H1 (cell line): ENCODE measurements at regions not wholly inside any gene's neighbourhood (a gene's known extent, or its start where the extent isn't known, plus 50 kb on each side); places are given as distances from the start of the nearest gene placed in this dataset.

ENCODE experiments used
- CTCF ChIA-PET: fragments of 300-600 bp; sonication (Branson Sonifier 250); formaldehyde crosslinking; loops from one replicate; lab custom pipeline; 2021; ENCODE audit not compliant: partially characterized antibody; lab: Charles Lee
- POLR2A ChIA-PET: fragments of 300-600 bp; sonication (Branson Sonifier 250); formaldehyde crosslinking; loops from one replicate; lab custom pipeline; 2021; ENCODE audit warnings: inconsistent platforms; ENCODE audit not compliant: partially characterized antibody; lab: Charles Lee
- DNase-seq, 2 experiments: peaks; one replicate each; pipeline versions ENCODE4 v3.0.0 to v3.0.0-alpha.2; 2010 to 2022; ENCODE audit warnings: low spot score in 2 of 2, low read depth in 1 of 2, mixed read lengths in 1 of 2
- FAIRE-seq: peaks from 2 replicates; lab custom pipeline; 2011; peaks lifted over from hg19 to GRCh38; lab: Jason Lieb, UNC
- H2AFZ ChIP-seq: 2 replicates; pipeline ENCODE4 v1.8.1; 2012; ENCODE audit warnings: low read length, inconsistent platforms
- H2AK5ac ChIP-seq: 2 replicates; pipeline ENCODE4 v1.6.1; 2013; ENCODE audit warnings: low read depth, low read length
- H2BK120ac ChIP-seq: replicated peaks from 2 replicates; pipeline ENCODE3; 2013; ENCODE audit warnings: low read depth, low read length, inconsistent platforms
- H2BK12ac ChIP-seq: 2 replicates; pipeline ENCODE4 v1.6.1; 2013; ENCODE audit warnings: low read depth, low read length
- H2BK15ac ChIP-seq: 2 replicates; pipeline ENCODE4 v1.6.1; 2013; ENCODE audit warnings: low read length
- H2BK20ac ChIP-seq: 2 replicates; pipeline ENCODE4 v1.6.1; 2013; ENCODE audit warnings: low read length
- H2BK5ac ChIP-seq: 2 replicates; pipeline ENCODE4 v1.6.1; 2013; ENCODE audit warnings: low read depth, low read length
- H3K14ac ChIP-seq: 2 replicates; pipeline ENCODE4 v1.6.1; 2013; ENCODE audit warnings: inconsistent platforms; ENCODE audit not compliant: insufficient read length
- H3K18ac ChIP-seq: 2 replicates; pipeline ENCODE4 v1.6.1; 2013; ENCODE audit warnings: low read length; ENCODE audit errors: extremely low read depth
- H3K23ac ChIP-seq: 2 replicates; pipeline ENCODE4 v1.6.1; 2013; ENCODE audit warnings: inconsistent platforms; ENCODE audit not compliant: insufficient read length
- H3K23me2 ChIP-seq: 2 replicates; pipeline ENCODE4 v1.6.1; 2013; ENCODE audit warnings: low read depth, low read length
- H3K27ac ChIP-seq: 2 replicates; pipeline ENCODE4 v1.6.1; 2011; ENCODE audit warnings: low read depth, low read length, inconsistent platforms
- H3K27me3 ChIP-seq, 4 experiments: replicated peaks in 1 of 4; 1 replicate in 1 of 4; 2 replicates in 3 of 4; pipeline versions ENCODE4 v1.6.1 to v1.8.1; 2011 to 2013; ENCODE audit warnings: low read length in 3 of 4, mild to moderate bottlenecking in 3 of 4, inconsistent platforms in 2 of 4, mixed read lengths in 2 of 4, moderate library complexity in 1 of 4; ENCODE audit not compliant: control insufficient read depth in 3 of 4, insufficient read depth in 3 of 4; ENCODE audit errors: extremely low read depth in 1 of 4
- H3K36me3 ChIP-seq, 4 experiments: 2 replicates each; pipeline versions ENCODE4 v1.6.1 to v1.8.1; 2011 to 2013; ENCODE audit warnings: mild to moderate bottlenecking in 4 of 4, low read length in 3 of 4, moderate library complexity in 2 of 4, control low read depth in 1 of 4, inconsistent platforms in 1 of 4; ENCODE audit not compliant: insufficient read depth in 4 of 4, control insufficient read depth in 2 of 4
- H3K4ac ChIP-seq: replicated peaks from 2 replicates; pipeline ENCODE3; 2013; ENCODE audit warnings: low read length, low read depth, mixed read lengths, inconsistent platforms; ENCODE audit not compliant: insufficient read length
- H3K4me1 ChIP-seq, 4 experiments: replicated peaks in 1 of 4; 1 replicate in 1 of 4; 2 replicates in 3 of 4; pipeline versions ENCODE4 v1.6.1 to v1.8.1; 2011 to 2013; ENCODE audit warnings: low read length in 3 of 4, inconsistent platforms in 2 of 4, mixed read lengths in 1 of 4; ENCODE audit not compliant: insufficient read depth in 4 of 4, control insufficient read depth in 3 of 4
- H3K4me2 ChIP-seq, 2 experiments: 2 replicates each; pipeline versions ENCODE4 v1.6.1 to v1.8.1; 2011 to 2013; ENCODE audit warnings: low read depth in 2 of 2, low read length in 2 of 2, control low read depth in 1 of 2, inconsistent platforms in 1 of 2, mild to moderate bottlenecking in 1 of 2; ENCODE audit not compliant: insufficient read depth in 1 of 2
- H3K4me3 ChIP-seq, 4 experiments: fragments of 200-600, 300-600 bp in 1 of 4; sonication (generic), shearing (Covaris generic), sonication (Bioruptor Twin) in 1 of 4; 2 replicates each; pipeline versions ENCODE4 v1.5.1 to v1.8.1; 2011 to 2016; ENCODE audit warnings: low read length in 4 of 4, low read depth in 3 of 4, control low read depth in 2 of 4, inconsistent platforms in 2 of 4, mild to moderate bottlenecking in 2 of 4, mixed read lengths in 1 of 4, moderate library complexity in 1 of 4; ENCODE audit not compliant: insufficient read depth in 2 of 4; ENCODE audit errors: extremely low read depth in 1 of 4
- H3K56ac ChIP-seq: replicated peaks from 2 replicates; pipeline ENCODE3; 2013; ENCODE audit warnings: low read depth, mild to moderate bottlenecking, mixed read lengths, low read length, inconsistent platforms; ENCODE audit not compliant: insufficient read length
- H3K79me1 ChIP-seq: 2 replicates; pipeline ENCODE4 v1.6.1; 2013; ENCODE audit warnings: low read depth, low read length, control low read depth
- H3K79me2 ChIP-seq, 2 experiments: 2 replicates each; pipeline versions ENCODE4 v1.6.1 to v1.8.1; 2012 to 2013; ENCODE audit warnings: low read length in 2 of 2, mild to moderate bottlenecking in 2 of 2, inconsistent platforms in 1 of 2; ENCODE audit not compliant: insufficient read depth in 2 of 2, control insufficient read depth in 1 of 2
- H3K9ac ChIP-seq, 4 experiments: replicated peaks in 1 of 4; 1 replicate in 1 of 4; 2 replicates in 3 of 4; pipeline versions ENCODE4 v1.6.1 to v1.8.1; 2011 to 2013; ENCODE audit warnings: low read depth in 3 of 4, low read length in 3 of 4, control low read depth in 2 of 4, mild to moderate bottlenecking in 2 of 4, moderate library complexity in 2 of 4, inconsistent platforms in 1 of 4; ENCODE audit errors: extremely low read depth in 1 of 4
- H3K9me3 ChIP-seq, 2 experiments: 2 replicates each; pipeline versions ENCODE4 v1.6.1 to v1.8.1; 2012 to 2013; ENCODE audit warnings: mild to moderate bottlenecking in 2 of 2, moderate library complexity in 2 of 2, control low read depth in 1 of 2, inconsistent platforms in 1 of 2, low read depth in 1 of 2, low read length in 1 of 2, mixed read lengths in 1 of 2; ENCODE audit not compliant: insufficient read depth in 2 of 2
- H4K20me1 ChIP-seq, 2 experiments: replicated peaks in 1 of 2; 2 replicates each; pipeline versions ENCODE3 to v1.8.1; 2011 to 2013; ENCODE audit warnings: inconsistent platforms in 2 of 2, low read length in 2 of 2, mild to moderate bottlenecking in 1 of 2; ENCODE audit not compliant: insufficient read depth in 2 of 2, control insufficient read depth in 1 of 2
- H4K5ac ChIP-seq: 2 replicates; pipeline ENCODE4 v1.6.1; 2013; ENCODE audit warnings: low read length, low read depth, mixed read lengths, inconsistent platforms; ENCODE audit not compliant: insufficient read length
- H4K8ac ChIP-seq: 2 replicates; pipeline ENCODE4 v1.8.0; 2013; ENCODE audit warnings: mild to moderate bottlenecking, moderate library complexity, low read length, inconsistent platforms; ENCODE audit not compliant: insufficient read depth; ENCODE audit errors: extremely low read depth
- H4K91ac ChIP-seq: replicated peaks from 2 replicates; pipeline ENCODE3; 2013; ENCODE audit warnings: low read length, mixed read lengths, inconsistent platforms; ENCODE audit not compliant: insufficient read length
- BACH1 ChIP-seq: IDR thresholded peaks from 2 replicates; pipeline ENCODE4 v1.6.1; 2012; ENCODE audit warnings: low read length, improper control_type of control experiment
- BRCA1 ChIP-seq: IDR thresholded peaks from 2 replicates; pipeline ENCODE4 v1.6.1; 2012; ENCODE audit warnings: low read depth, low read length, improper control_type of control experiment
- CBX8 ChIP-seq: fragments of 300-800, 300-1000 bp; sonication (generic); IDR thresholded peaks from 2 replicates; pipeline ENCODE4 v1.7.1; 2016; ENCODE audit warnings: low read depth, low read length, borderline replicate concordance
- MAX ChIP-seq: IDR thresholded peaks from 2 replicates; pipeline ENCODE4 v1.6.1; 2012; ENCODE audit warnings: inconsistent platforms
- RAD21 ChIP-seq, 2 experiments: IDR thresholded peaks in 1 of 2; conservative IDR thresholded peaks in 1 of 2; 2 replicates each; pipeline ENCODE4 v1.6.1; 2011; ENCODE audit warnings: low read depth in 2 of 2, low read length in 2 of 2, improper control_type of control experiment in 1 of 2, inconsistent platforms in 1 of 2, mild to moderate bottlenecking in 1 of 2, moderate library complexity in 1 of 2
- SP1 ChIP-seq: IDR thresholded peaks from 2 replicates; pipeline ENCODE4 v1.6.1; 2011; ENCODE audit warnings: low read depth, low read length
- TAF7 ChIP-seq: optimal IDR thresholded peaks from 2 replicates; pipeline ENCODE3; 2011; ENCODE audit warnings: low read depth, mild to moderate bottlenecking, inconsistent platforms, low read length, moderate library complexity, borderline replicate concordance
- WGBS, 2 experiments: shearing (Covaris generic) in 1 of 2; methylation state at CpG; one replicate each; pipeline versions ENCODE4 v1.1.6 to v1.1.7; 2013 to 2015; ENCODE audit warnings: low lambda C conversion rate in 2 of 2, mixed read lengths in 2 of 2, inconsistent platforms in 1 of 2, low coverage in 1 of 2, missing lambda C conversion rate in 1 of 2; ENCODE audit not compliant: insufficient replicate concordance in 2 of 2, insufficient coverage in 1 of 2, insufficient read length in 1 of 2; ENCODE audit errors: extremely low coverage in 1 of 2, missing lambda C conversion rate in 1 of 2; 5-methylcytosine and 5-hydroxymethylcytosine counted together

GRCh38 chr4:179692222-179692621 is 2250.0 kb upstream of the AGA start:
- no peak for FAIRE-seq
- TF ChIP-seq MAX (no peak), CBX8 (no peak), BACH1 (no peak), BRCA1 (no peak), RAD21 (IDR thresholded peaks at IDR 0.05 in 1 of 2, conservative IDR thresholded peaks at IDR 0.05 in 1 of 2; ENCODE audit: low read depth in 2 of 2, low read length in 2 of 2) (no peak), TAF7 (no peak), SP1 (no peak)

More at GRCh38 chr4:179692222-179692621, 2250.0 kb upstream of the AGA start:
- H3K36me3 ChIP-seq: no peaks in the 10 kb centered on the region
- H3K79me2 ChIP-seq: no peaks in the 10 kb centered on the region
- no peak overlapping the region for H2AFZ ChIP-seq
- ChIA-PET CTCF (interaction anchor here (1.6 kb wide), 1 partner anchor 10 kb away, joined by 3 read pairs; no protein-coding TSS in a partner anchor), POLR2A (no interaction called here)
- no peak overlapping the region for H4K8ac ChIP-seq
- H2BK12ac ChIP-seq: no peak overlapping the region
- H3K23ac ChIP-seq: no peak overlapping the region
- H2BK5ac ChIP-seq: no peak overlapping the region
- H2BK20ac ChIP-seq: no peak overlapping the region
- H4K91ac ChIP-seq: no peak overlapping the region
- H3K9ac ChIP-seq: no peak overlapping the region
- H2BK120ac ChIP-seq: no peak overlapping the region
- H3K79me1 ChIP-seq: no peaks in the 10 kb centered on the region
- H2AK5ac ChIP-seq: no peak overlapping the region
- H3K4me3 ChIP-seq: no peak overlapping the region
- H3K9me3 ChIP-seq: no peaks in the 10 kb centered on the region; a peak in 1 of 4 replicates
- no peak overlapping the region for H3K4me2 ChIP-seq
- H3K18ac ChIP-seq: no peak overlapping the region
- H3K4ac ChIP-seq: no peak overlapping the region
- no peaks in the 10 kb centered on the region for H3K27me3 ChIP-seq
- no peaks in the 10 kb centered on the region for H3K4me1 ChIP-seq
- WGBS, 2 experiments: 96% methylated on average over 1 of the region's 1 CpG; no CpG with 5 or more reads in 1 of the 2 experiments
- H3K23me2 ChIP-seq: no peaks in the 10 kb centered on the region
- H3K14ac ChIP-seq: no peak overlapping the region
- no peak for DNase-seq
- no peak overlapping the region for H4K5ac ChIP-seq
- no peak overlapping the region for H3K56ac ChIP-seq
- H4K20me1 ChIP-seq: no peaks in the 10 kb centered on the region
- H3K27ac ChIP-seq: no peak overlapping the region
- no peak overlapping the region for H2BK15ac ChIP-seq
